VCaP (cell line): ENCODE measurements at regions not wholly inside any gene's neighbourhood (a gene's known extent, or its start where the extent isn't known, plus 50 kb on each side); places are given as distances from the start of the nearest gene placed in this dataset.
"Not testable (repeated sequence)": the region's sequence is repeated elsewhere in the genome, so short reads cannot be mapped to it uniquely, and the experiment has no call there.

Source experiments
- H3K27ac ChIP-seq: fragments of 450-650 bp; 2 replicates; pipeline ENCODE4 v1.5.1; 2017
- CTCF ChIP-seq: fragments of 450-650 bp; conservative IDR thresholded peaks from 2 replicates; pipeline ENCODE4 v1.5.1; 2017; ENCODE audit warnings: mild to moderate bottlenecking, moderate library complexity

- H3K27ac ChIP-seq: no peak overlapping the region
- no peak for TF ChIP-seq CTCF
These were observed 54.9 kb upstream of the LYSMD4 start for GRCh38 chr15:99788156-99788555.

- not testable (repeated sequence) for H3K27ac ChIP-seq
These were observed 51.6 kb upstream of the LYSMD4 start for GRCh38 chr15:99784800-99785199.

- H3K27ac ChIP-seq: not testable (repeated sequence)
These were observed 50.8 kb upstream of the LYSMD4 start for GRCh38 chr15:99783918-99784619.
